ENCODE measurements at regions not wholly inside any gene's neighbourhood (a gene's known extent, or its start where the extent isn't known, plus 50 kb on each side); places are given as distances from the start of the nearest gene placed in this dataset.

DNA sequence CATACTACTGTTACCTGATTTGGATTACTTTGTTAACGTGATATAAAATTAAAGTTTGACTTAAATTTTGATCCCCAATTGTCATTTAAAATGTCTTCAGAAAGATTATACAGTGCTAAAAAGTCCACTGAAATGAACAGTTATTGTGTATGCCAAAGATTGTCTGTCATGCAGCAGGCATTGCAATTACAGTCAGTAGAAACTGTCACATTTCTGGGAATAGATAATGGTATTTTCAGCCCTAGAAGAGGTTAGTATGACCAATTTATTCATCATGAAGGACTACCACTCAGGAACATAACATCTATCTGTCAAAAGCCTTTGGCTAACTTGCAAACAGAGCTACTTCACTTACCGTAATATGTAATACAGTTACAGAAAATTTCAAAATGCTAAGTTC, 852.5 kb upstream of the TENM4 start:
- TF ChIP-seq, protein P1, sequence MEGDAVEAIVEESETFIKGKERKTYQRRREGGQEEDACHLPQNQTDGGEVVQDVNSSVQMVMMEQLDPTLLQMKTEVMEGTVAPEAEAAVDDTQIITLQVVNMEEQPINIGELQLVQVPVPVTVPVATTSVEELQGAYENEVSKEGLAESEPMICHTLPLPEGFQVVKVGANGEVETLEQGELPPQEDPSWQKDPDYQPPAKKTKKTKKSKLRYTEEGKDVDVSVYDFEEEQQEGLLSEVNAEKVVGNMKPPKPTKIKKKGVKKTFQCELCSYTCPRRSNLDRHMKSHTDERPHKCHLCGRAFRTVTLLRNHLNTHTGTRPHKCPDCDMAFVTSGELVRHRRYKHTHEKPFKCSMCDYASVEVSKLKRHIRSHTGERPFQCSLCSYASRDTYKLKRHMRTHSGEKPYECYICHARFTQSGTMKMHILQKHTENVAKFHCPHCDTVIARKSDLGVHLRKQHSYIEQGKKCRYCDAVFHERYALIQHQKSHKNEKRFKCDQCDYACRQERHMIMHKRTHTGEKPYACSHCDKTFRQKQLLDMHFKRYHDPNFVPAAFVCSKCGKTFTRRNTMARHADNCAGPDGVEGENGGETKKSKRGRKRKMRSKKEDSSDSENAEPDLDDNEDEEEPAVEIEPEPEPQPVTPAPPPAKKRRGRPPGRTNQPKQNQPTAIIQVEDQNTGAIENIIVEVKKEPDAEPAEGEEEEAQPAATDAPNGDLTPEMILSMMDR (IDR thresholded peaks at IDR 0.05) = no peak
- no peak for TF ChIP-seq ZFX (IDR thresholded peaks at IDR 0.05; ENCODE audit: borderline replicate concordance)
